ENCODE measurements at regions not wholly inside any gene's neighbourhood (a gene's known extent, or its start where the extent isn't known, plus 50 kb on each side); places are given as distances from the start of the nearest gene placed in this dataset.

GRCh38 chr10:123229927-123230630, 75.9 kb downstream of the BUB3 start:
- TF ChIP-seq GATA2 (IDR thresholded peaks at IDR 0.05; ENCODE audit: low read depth, low read length): no peak
- TF ChIP-seq GATA3 (IDR thresholded peaks at IDR 0.05; ENCODE audit: low read depth, low read length): no peak
